GM23248 (cell line): ENCODE measurements at regions not wholly inside any gene's neighbourhood (a gene's known extent, or its start where the extent isn't known, plus 50 kb on each side); places are given as distances from the start of the nearest gene placed in this dataset.
"Not testable (repeated sequence)": the region's sequence is repeated elsewhere in the genome, so short reads cannot be mapped to it uniquely, and the experiment has no call there.

Experiments used
- EZH2 ChIP-seq: fragments of 200-600 bp; sonication (generic); IDR thresholded peaks from 2 replicates; pipeline ENCODE4 v1.6.1; 2018; ENCODE audit warnings: antibody characterized with exemption, mild to moderate bottlenecking; ENCODE audit not compliant: insufficient read depth, poor library complexity, severe bottlenecking
- EZH2phosphoT487 ChIP-seq: fragments of 200-600 bp; sonication (generic); IDR thresholded peaks from 2 replicates; pipeline ENCODE4 v1.6.1; 2018; ENCODE audit warnings: antibody characterized with exemption, moderate library complexity, mild to moderate bottlenecking, low read depth; ENCODE audit not compliant: insufficient read depth

- TF ChIP-seq EZH2, EZH2phosphoT487: not testable (repeated sequence)
Measured at GRCh38 chr2:176882045-176882444, 330.5 kb upstream of the HNRNPA3 start.
